ENCODE measurements at regions not wholly inside any gene's neighbourhood (a gene's known extent, or its start where the extent isn't known, plus 50 kb on each side); places are given as distances from the start of the nearest gene placed in this dataset.

- no peak for TF ChIP-seq EZH2phosphoT487 (IDR thresholded peaks at IDR 0.05; ENCODE audit: borderline replicate concordance, low read length)
- TF ChIP-seq EZH2 (IDR thresholded peaks at IDR 0.05; ENCODE audit: low read length, unreplicated experiment) = no peak
- TF ChIP-seq, protein P1, sequence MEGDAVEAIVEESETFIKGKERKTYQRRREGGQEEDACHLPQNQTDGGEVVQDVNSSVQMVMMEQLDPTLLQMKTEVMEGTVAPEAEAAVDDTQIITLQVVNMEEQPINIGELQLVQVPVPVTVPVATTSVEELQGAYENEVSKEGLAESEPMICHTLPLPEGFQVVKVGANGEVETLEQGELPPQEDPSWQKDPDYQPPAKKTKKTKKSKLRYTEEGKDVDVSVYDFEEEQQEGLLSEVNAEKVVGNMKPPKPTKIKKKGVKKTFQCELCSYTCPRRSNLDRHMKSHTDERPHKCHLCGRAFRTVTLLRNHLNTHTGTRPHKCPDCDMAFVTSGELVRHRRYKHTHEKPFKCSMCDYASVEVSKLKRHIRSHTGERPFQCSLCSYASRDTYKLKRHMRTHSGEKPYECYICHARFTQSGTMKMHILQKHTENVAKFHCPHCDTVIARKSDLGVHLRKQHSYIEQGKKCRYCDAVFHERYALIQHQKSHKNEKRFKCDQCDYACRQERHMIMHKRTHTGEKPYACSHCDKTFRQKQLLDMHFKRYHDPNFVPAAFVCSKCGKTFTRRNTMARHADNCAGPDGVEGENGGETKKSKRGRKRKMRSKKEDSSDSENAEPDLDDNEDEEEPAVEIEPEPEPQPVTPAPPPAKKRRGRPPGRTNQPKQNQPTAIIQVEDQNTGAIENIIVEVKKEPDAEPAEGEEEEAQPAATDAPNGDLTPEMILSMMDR (conservative IDR thresholded peaks at IDR 0.05; ENCODE audit: low read depth, low read length) = no peak
These were observed 53.9 kb upstream of the NFE2L3 start for GRCh38 chr7:26097837-26098668.

All from PC-3 (cell line).